ENCODE measurements at regions not wholly inside any gene's neighbourhood (a gene's known extent, or its start where the extent isn't known, plus 50 kb on each side); places are given as distances from the start of the nearest gene placed in this dataset.

DNA sequence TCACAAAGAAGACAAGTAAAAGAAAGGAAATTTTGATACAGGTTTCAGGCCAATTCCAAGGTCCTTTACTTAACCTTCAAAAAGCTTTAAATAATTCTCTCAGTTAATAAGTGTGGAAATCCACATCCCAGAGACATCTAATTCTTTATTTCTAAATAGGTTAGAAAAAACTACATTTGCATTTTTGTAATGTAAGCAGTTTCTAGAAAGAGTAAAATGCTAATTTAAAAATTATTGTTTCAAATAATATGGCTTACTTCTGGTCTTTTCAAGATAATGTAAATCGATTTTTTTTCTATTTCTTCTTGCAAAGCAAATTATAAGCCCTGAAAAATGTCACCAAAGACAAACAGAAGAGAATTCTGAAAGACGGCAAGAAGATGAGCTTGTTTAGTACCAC is 180.4 kb upstream of the HHIP start:
- no peak overlapping the region for H3K27ac ChIP-seq
- ATAC-seq (no peak), DNase-seq (no peak)
- H3K9me3 ChIP-seq: no peaks in the 10 kb centered on the region
- WGBS, 2 donors: 46 to 49% methylated on average over 2 of the region's 2 CpGs
- H3K4me3 ChIP-seq: no peak overlapping the region
- H3K4me1 ChIP-seq: no peaks in the 10 kb centered on the region
- TF ChIP-seq, protein P1, sequence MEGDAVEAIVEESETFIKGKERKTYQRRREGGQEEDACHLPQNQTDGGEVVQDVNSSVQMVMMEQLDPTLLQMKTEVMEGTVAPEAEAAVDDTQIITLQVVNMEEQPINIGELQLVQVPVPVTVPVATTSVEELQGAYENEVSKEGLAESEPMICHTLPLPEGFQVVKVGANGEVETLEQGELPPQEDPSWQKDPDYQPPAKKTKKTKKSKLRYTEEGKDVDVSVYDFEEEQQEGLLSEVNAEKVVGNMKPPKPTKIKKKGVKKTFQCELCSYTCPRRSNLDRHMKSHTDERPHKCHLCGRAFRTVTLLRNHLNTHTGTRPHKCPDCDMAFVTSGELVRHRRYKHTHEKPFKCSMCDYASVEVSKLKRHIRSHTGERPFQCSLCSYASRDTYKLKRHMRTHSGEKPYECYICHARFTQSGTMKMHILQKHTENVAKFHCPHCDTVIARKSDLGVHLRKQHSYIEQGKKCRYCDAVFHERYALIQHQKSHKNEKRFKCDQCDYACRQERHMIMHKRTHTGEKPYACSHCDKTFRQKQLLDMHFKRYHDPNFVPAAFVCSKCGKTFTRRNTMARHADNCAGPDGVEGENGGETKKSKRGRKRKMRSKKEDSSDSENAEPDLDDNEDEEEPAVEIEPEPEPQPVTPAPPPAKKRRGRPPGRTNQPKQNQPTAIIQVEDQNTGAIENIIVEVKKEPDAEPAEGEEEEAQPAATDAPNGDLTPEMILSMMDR (IDR thresholded peaks at IDR 0.05): no peak
- no peak for TF ChIP-seq POLR2A (IDR thresholded peaks at IDR 0.05)
- intact Hi-C loops (cut with DNase I): no loop called here
- H3K27me3 ChIP-seq: no peaks in the 10 kb centered on the region
- H3K36me3 ChIP-seq (replicated peaks in 1 of 2; ENCODE audit: insufficient read depth in 1 of 2, low read depth in 2 of 2): no peaks in the 10 kb centered on the region

DNA sequence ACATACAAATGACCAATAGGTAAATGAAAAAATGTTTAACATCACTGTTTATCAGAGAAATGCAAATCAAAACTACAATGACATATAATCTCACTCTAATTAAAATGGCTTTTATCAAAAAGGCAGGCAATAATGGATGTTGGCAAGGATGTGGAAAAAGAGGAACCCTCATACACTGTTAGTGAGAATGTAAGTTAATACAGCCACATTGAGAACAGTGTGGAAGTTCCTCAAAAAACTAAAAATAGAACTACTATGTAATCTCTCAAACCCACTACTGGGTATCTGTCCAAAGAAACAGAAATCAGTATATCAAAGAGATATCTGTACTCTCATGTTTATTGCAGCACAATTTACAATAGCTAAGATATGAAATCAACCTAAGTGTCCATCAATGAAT is 165.9 kb upstream of the HHIP start:
- Histone ChIP-seq H3K27me3 (no peaks in the 10 kb centered on the region), H3K9me3 (peaks cover 0 to 5% (median 0%) of the 10 kb centered on the region in 3 donors), H3K27ac (no peak overlapping the region), H3K36me3 (replicated peaks in 1 of 2; ENCODE audit: insufficient read depth in 1 of 2, low read depth in 2 of 2) (no peaks in the 10 kb centered on the region), H3K4me1 (no peaks in the 10 kb centered on the region), H3K4me3 (no peak overlapping the region)
- TF ChIP-seq, protein P1 (IDR thresholded peaks at IDR 0.05): no peak
- TF ChIP-seq POLR2A (IDR thresholded peaks at IDR 0.05): no peak
- ATAC-seq (no peak), DNase-seq (no peak)
- intact Hi-C loops (cut with DNase I): no loop called here

DNA sequence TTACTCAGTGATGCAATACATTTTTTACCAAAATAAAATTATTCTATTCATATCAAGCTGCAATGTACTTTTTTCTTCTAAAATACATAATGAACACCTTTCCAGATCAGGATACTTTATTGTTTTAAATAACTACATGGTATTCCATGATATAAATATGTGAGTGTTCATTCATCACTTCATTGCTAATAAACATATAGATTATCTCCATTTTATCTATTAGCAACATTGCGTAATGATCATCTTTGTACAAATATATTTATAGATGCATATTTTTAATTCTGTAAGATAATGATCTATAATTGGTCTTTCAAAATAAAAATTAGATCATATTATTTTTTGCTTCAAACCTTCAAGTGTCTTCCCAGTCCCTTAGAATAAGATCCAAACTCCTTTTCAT is 156.1 kb upstream of the HHIP start:
- Histone ChIP-seq H3K9me3 (no peaks in the 10 kb centered on the region), H3K36me3 (replicated peaks in 1 of 2; ENCODE audit: insufficient read depth in 1 of 2, low read depth in 2 of 2) (no peaks in the 10 kb centered on the region), H3K27me3 (no peaks in the 10 kb centered on the region), H3K27ac (no peak overlapping the region), H3K4me1 (no peaks in the 10 kb centered on the region), H3K4me3 (no peak overlapping the region)
- intact Hi-C loops (cut with DNase I): no loop called here
- TF ChIP-seq, protein P1 (IDR thresholded peaks at IDR 0.05): no peak
- no peak for TF ChIP-seq POLR2A (IDR thresholded peaks at IDR 0.05)
- DNase-seq: no peak
- ATAC-seq: no peak
- 72 to 88% methylated on average over 1 of the region's 1 CpG for WGBS, 2 donors

DNA sequence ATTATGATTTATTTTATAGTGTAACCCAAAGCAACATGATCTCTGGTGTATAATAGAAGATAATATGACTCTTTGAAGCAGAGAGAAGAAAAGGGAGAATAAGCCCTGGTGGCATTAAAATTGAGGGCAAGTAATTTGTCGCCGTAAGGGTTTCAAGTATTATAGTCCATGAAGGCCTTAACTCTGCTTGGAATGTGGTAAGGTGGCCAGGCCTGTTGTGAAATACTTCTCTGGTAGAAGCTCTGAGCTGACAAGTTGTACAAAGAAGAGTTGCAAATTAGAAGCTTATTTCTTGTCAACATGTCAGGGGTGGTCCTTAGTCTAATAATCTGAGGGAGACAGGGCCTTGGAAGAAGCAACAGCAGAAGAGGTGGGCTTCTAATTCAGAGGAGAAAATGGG is 151.7 kb upstream of the HHIP start:
- no peaks in the 10 kb centered on the region for H3K27me3 ChIP-seq
- H3K9me3 ChIP-seq: no peaks in the 10 kb centered on the region
- H3K27ac ChIP-seq: no peak overlapping the region
- TF ChIP-seq, protein P1 (IDR thresholded peaks at IDR 0.05): no peak
- DNase-seq (no peak), ATAC-seq (no peak)
- 87 to 91% methylated on average over 2 of the region's 2 CpGs for WGBS, 2 donors
- intact Hi-C loops (cut with DNase I): no loop called here
- no peaks in the 10 kb centered on the region for H3K4me1 ChIP-seq
- H3K36me3 ChIP-seq (replicated peaks in 1 of 2; ENCODE audit: insufficient read depth in 1 of 2, low read depth in 2 of 2): no peaks in the 10 kb centered on the region
- no peak overlapping the region for H3K4me3 ChIP-seq

DNA sequence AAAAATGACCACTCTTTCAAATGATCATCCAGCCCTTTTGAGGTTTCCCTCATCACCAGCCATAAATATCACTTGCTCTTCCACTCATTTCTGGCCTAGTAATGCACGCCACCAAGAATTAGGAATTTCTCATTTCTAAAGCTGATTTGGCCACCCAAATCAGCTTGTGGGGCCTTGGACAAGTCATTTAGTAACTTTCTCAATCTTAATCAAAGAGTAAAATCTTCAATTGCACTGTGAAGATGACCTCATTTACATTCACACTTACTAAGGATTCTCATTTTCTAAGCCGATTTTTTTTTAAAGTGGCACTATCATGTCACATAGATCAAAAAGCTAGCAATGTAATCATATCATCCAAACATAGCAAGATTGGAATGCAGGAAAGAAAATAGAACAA is 150.0 kb upstream of the HHIP start:
- H3K9me3 ChIP-seq: no peaks in the 10 kb centered on the region
- H3K36me3 ChIP-seq (replicated peaks in 1 of 2; ENCODE audit: insufficient read depth in 1 of 2, low read depth in 2 of 2): no peaks in the 10 kb centered on the region
- H3K27me3 ChIP-seq: no peaks in the 10 kb centered on the region
- no peak for DNase-seq
- no peak overlapping the region for H3K27ac ChIP-seq
- no peak for ATAC-seq
- WGBS, 2 donors: 76 to 83% methylated on average over 2 of the region's 2 CpGs
- no peak overlapping the region for H3K4me3 ChIP-seq
- TF ChIP-seq, protein P1 (IDR thresholded peaks at IDR 0.05): no peak
- no peak for TF ChIP-seq POLR2A (IDR thresholded peaks at IDR 0.05)
- intact Hi-C loops (cut with DNase I): no loop called here
- H3K4me1 ChIP-seq: no peaks in the 10 kb centered on the region

All from body of pancreas (tissue), 4 donors.